Transverse colon (tissue), 4 donors: ENCODE measurements at regions not wholly inside any gene's neighbourhood (a gene's known extent, or its start where the extent isn't known, plus 50 kb on each side); places are given as distances from the start of the nearest gene placed in this dataset.

ENCODE experiments used
- DNase-seq: peaks from one replicate; pipeline ENCODE4 v3.0.0-alpha.2; 2019
- H3K27ac ChIP-seq, 4 donors: fragments of 200-600 bp; sonication (generic); 2 replicates each; pipeline ENCODE4 v1.5.1; 2016 to 2018; ENCODE audit warnings: inconsistent platforms in 4 of 4
- H3K27me3 ChIP-seq: fragments of 200-600 bp; sonication (generic); 2 replicates; pipeline ENCODE4 v1.5.1; 2017; ENCODE audit warnings: inconsistent platforms
- H3K36me3 ChIP-seq, 4 donors: fragments of 200-600 bp; sonication (generic); 2 replicates each; pipeline ENCODE4 v1.5.1; 2017 to 2019; ENCODE audit warnings: inconsistent platforms in 4 of 4
- H3K4me1 ChIP-seq, 4 donors: fragments of 200-600 bp; sonication (generic); 2 replicates each; pipeline ENCODE4 v1.5.1; 2017 to 2020; ENCODE audit warnings: inconsistent platforms in 4 of 4
- H3K4me3 ChIP-seq, 4 donors: fragments of 200-600 bp; sonication (generic); 1 replicate in 1 of 4; 2 replicates in 3 of 4; pipeline versions ENCODE4 v1.5.1 to v1.6.1; 2017 to 2019; ENCODE audit warnings: inconsistent platforms in 4 of 4
- H3K9me3 ChIP-seq, 2 donors: fragments of 200-600 bp; sonication (generic); 2 replicates each; pipeline ENCODE4 v1.5.1; 2017 to 2019; ENCODE audit warnings: inconsistent platforms in 2 of 2
- EP300 ChIP-seq: sonication (generic); formaldehyde crosslinking; IDR thresholded peaks from one replicate; pipeline ENCODE4 v1.6.1; 2017; ENCODE audit warnings: antibody characterized with exemption, low read depth
- POLR2A ChIP-seq: fragments of 450-650 bp; IDR thresholded peaks from one replicate; pipeline ENCODE4 v1.6.1; 2016; ENCODE audit warnings: antibody characterized with exemption, mild to moderate bottlenecking, moderate library complexity
- POLR2AphosphoS5 ChIP-seq, 3 donors: sonication (generic); formaldehyde crosslinking; IDR thresholded peaks; one replicate each; pipeline ENCODE4 v1.6.1; 2016; ENCODE audit warnings: antibody characterized with exemption in 3 of 3
- WGBS, 2 donors: methylation state at CpG; one replicate each; pipeline ENCODE4 v1.1.5; 2018; ENCODE audit warnings: low coverage in 1 of 2; 5-methylcytosine and 5-hydroxymethylcytosine counted together
- in situ Hi-C, 4 donors: fragments of 200-750 bp; cut with MboI; loops; one replicate each; pipeline versions ENCODE4 v1.15.0 to v1.15.1; 2017; ENCODE audit warnings: low sequenced_read_pairs in 3 of 4, low pct_ligation_motif_present in 1 of 4, low pct_unique_long_range_greater_than_20kb in 1 of 4
- intact Hi-C: fragments of 100-400 bp; cut with DNase I; formaldehyde crosslinking; loops from one replicate; pipeline ENCODE4 v1.15.1; 2023; ENCODE audit warnings: low total_unique reads
- TF ChIP-seq, protein P1 (sequence below), 5 experiments: fragments of 200-600 bp in 3 of 5; fragments of 450-650 bp in 2 of 5; sonication (generic) in 3 of 5; IDR thresholded peaks; 1 replicate in 2 of 5; 2 replicates in 3 of 5; pipeline ENCODE4 v1.5.1; 2016 to 2017; ENCODE audit warnings: antibody characterized with exemption in 5 of 5, inconsistent platforms in 3 of 5, mild to moderate bottlenecking in 2 of 5, moderate library complexity in 1 of 5

DNA sequence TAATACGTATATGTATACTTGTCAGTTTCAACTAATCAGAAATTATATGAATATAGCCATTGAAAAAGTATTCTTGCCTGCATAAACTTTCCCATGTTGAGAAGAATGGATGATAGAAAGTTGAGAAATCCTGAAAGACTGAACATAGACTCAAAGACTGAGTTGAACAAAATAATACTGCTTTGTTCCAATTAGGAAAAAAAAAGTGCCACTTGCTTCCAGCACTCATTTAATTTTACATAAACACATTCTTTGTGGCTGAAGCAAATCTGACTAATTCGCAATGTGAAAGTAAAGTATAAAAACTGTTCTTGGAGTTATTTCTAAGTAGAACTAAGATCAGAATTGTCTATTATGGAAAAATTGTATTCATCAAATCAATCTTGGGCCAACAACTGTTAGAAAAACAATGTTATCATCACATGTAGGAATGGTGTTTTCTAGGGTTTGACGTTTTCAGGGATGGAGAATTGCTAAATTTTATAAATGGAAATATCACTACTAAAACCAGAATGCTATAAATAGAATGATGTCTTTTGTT, 2334.6 kb downstream of the PCDH7 start:
- TF ChIP-seq, protein P1, sequence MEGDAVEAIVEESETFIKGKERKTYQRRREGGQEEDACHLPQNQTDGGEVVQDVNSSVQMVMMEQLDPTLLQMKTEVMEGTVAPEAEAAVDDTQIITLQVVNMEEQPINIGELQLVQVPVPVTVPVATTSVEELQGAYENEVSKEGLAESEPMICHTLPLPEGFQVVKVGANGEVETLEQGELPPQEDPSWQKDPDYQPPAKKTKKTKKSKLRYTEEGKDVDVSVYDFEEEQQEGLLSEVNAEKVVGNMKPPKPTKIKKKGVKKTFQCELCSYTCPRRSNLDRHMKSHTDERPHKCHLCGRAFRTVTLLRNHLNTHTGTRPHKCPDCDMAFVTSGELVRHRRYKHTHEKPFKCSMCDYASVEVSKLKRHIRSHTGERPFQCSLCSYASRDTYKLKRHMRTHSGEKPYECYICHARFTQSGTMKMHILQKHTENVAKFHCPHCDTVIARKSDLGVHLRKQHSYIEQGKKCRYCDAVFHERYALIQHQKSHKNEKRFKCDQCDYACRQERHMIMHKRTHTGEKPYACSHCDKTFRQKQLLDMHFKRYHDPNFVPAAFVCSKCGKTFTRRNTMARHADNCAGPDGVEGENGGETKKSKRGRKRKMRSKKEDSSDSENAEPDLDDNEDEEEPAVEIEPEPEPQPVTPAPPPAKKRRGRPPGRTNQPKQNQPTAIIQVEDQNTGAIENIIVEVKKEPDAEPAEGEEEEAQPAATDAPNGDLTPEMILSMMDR (IDR thresholded peaks at IDR 0.05): no peak
- no peak for TF ChIP-seq POLR2A
- TF ChIP-seq POLR2AphosphoS5 (IDR thresholded peaks at IDR 0.05): no peak
- no peak for TF ChIP-seq EP300
- Histone ChIP-seq H3K27me3 (no peaks in the 10 kb centered on the region), H3K27ac (no peak overlapping the region), H3K4me3 (no peak overlapping the region), H3K4me1 (no peaks in the 10 kb centered on the region), H3K36me3 (no peaks in the 10 kb centered on the region), H3K9me3 (no peaks in the 10 kb centered on the region)
- in situ Hi-C loops: no loop called here
- DNase-seq: no peak
- intact Hi-C loops: no loop called here
- 70 to 75% methylated on average over 2 to 3 of the region's 3 CpGs for WGBS, 2 donors

DNA sequence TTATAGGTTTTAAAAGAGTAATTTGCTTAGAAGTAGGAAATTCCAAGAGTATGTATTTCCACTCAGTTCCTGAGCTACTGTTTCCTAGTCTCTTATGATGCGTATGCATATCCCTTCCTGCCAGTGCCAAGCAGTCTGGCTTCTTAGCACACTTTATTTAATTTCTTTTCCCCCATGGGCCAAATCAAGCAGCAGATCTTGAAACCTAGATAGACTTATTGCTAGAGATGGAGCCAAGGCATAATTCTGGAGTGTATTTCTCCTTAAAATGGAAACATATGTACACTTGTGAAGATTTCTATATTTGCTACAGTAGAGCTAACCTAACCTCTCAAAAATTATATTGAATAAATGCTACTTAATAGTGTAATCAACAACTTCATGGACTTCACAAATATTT, 2337.6 kb downstream of the PCDH7 start:
- WGBS, 2 donors: 51 to 71% methylated on average over 1 of the region's 1 CpG
- Histone ChIP-seq H3K4me1 (no peaks in the 10 kb centered on the region), H3K27me3 (no peaks in the 10 kb centered on the region), H3K4me3 (no peak overlapping the region), H3K27ac (no peak overlapping the region), H3K36me3 (no peaks in the 10 kb centered on the region), H3K9me3 (no peaks in the 10 kb centered on the region)
- TF ChIP-seq EP300: no peak
- TF ChIP-seq POLR2A: no peak
- no peak for TF ChIP-seq POLR2AphosphoS5 (IDR thresholded peaks at IDR 0.05)
- TF ChIP-seq, protein P1 (IDR thresholded peaks at IDR 0.05): no peak
- intact Hi-C loops: no loop called here
- no peak for DNase-seq
- in situ Hi-C loops: no loop called here

DNA sequence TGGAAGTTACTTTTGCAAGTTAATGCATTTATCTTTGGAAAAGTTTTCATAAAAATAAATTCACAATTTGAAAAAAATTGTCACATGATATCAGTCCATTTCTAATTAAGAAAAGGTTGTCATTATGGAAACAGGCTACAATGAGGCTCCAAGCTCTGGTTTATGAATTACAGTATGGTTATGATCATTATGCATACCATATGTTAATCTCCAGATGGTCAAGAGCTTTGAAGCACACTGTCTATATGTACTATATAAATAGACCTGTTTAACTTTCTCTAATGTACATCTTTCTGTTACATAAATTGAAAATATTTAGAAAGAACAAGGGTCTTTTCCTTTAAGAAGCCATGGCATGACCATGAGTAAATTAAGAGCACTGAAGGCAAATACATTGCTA, 2338.8 kb downstream of the PCDH7 start:
- H3K36me3 ChIP-seq: no peaks in the 10 kb centered on the region
- no peaks in the 10 kb centered on the region for H3K27me3 ChIP-seq
- no peak for TF ChIP-seq POLR2A
- DNase-seq: no peak
- H3K27ac ChIP-seq: no peak overlapping the region
- no peaks in the 10 kb centered on the region for H3K4me1 ChIP-seq
- intact Hi-C loops: no loop called here
- H3K9me3 ChIP-seq: no peaks in the 10 kb centered on the region
- in situ Hi-C loops: no loop called here
- no peak overlapping the region for H3K4me3 ChIP-seq

DNA sequence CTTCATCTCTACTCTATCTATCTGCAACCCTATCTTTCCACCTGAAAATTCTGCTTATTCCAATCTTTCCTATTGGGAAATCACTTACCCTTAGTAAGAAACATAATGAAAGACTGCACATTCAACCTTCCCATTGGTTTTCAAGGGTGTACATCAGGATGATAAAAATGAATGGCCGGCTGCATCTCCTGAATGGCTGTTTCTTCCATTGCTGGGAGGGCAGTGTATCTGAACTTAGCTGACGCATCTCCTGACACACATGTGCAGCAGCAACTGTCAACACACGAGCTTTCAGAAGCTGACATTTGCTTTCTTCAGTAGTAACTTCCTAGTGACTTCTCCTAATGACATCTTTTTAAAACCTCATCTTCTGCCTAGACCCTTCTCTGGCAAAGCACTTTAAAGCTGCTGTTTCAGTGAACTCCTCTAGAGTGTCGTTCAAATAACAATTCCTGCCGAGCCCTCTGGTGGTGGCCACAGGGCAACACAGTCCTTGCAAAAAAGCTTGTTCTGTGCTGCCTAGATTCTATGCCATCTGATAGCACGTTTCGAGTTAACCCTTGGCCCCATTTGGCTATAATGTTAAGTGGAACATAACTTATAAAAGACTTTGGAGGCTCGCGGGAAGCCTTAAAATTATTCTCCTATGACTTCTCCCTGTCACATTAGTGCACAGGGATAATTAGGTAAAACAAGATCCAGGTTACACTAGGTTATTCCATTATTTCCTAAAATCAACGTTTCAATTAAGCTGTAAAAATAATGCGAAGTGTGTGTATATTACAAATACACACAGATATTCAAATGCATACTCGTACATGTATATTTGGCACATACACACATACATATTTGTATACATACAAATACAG, 2340.7 kb downstream of the PCDH7 start:
- intact Hi-C loops: no loop called here
- no peak overlapping the region for H3K27ac ChIP-seq
- DNase-seq: peak; percentile 24
- no peaks in the 10 kb centered on the region for H3K36me3 ChIP-seq
- no peaks in the 10 kb centered on the region for H3K27me3 ChIP-seq
- no peaks in the 10 kb centered on the region for H3K9me3 ChIP-seq
- no peak overlapping the region for H3K4me3 ChIP-seq
- in situ Hi-C loops: no loop called here
- TF ChIP-seq EP300: no peak
- TF ChIP-seq POLR2A: no peak
- TF ChIP-seq POLR2AphosphoS5 (IDR thresholded peaks at IDR 0.05): no peak
- TF ChIP-seq, protein P1 (IDR thresholded peaks at IDR 0.05): peak; percentile 43 to 68 (median 66)
- no peaks in the 10 kb centered on the region for H3K4me1 ChIP-seq
- WGBS, 2 donors: 37 to 41% methylated on average over 9 to 12 of the region's 12 CpGs

DNA sequence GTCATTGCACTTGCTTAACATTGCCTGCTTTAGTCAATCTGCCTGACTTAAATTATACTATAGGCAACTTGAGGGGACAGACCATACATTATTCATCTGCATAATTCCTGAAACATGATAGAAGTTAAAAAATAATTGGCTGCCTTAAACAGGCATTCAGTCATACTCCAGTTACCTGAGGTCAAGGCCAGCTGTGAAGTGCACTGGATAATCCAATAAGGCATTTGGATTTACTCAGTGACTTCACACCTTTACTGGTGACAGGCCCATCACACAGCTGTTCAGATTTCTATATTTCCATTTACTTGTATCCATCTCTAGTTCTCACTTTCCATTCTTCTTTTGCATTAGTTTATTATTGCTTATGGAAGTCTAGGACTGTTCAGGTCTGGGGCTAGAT, 2341.6 kb downstream of the PCDH7 start:
- DNase-seq: no peak
- TF ChIP-seq EP300: no peak
- no peaks in the 10 kb centered on the region for H3K9me3 ChIP-seq
- no peaks in the 10 kb centered on the region for H3K36me3 ChIP-seq
- in situ Hi-C loops: no loop called here
- H3K4me3 ChIP-seq: no peak overlapping the region
- H3K27ac ChIP-seq: no peak overlapping the region
- no peaks in the 10 kb centered on the region for H3K4me1 ChIP-seq
- no peaks in the 10 kb centered on the region for H3K27me3 ChIP-seq
- intact Hi-C loops: no loop called here
